Kidney epithelial cell (primary cell): ENCODE measurements at regions not wholly inside any gene's neighbourhood (a gene's known extent, or its start where the extent isn't known, plus 50 kb on each side); places are given as distances from the start of the nearest gene placed in this dataset.

Experiments used
- DNase-seq: peaks from one replicate; pipeline ENCODE4 v3.0.0-alpha.2; 2010; ENCODE audit warnings: low read depth
- H3K27me3 ChIP-seq: 2 replicates; pipeline ENCODE4 v1.6.0; 2011; ENCODE audit warnings: low read length; ENCODE audit not compliant: control insufficient read depth, insufficient read depth
- H3K36me3 ChIP-seq: 2 replicates; pipeline ENCODE4 v1.5.1; 2011; ENCODE audit warnings: low read length; ENCODE audit not compliant: control insufficient read depth, insufficient read depth
- H3K4me3 ChIP-seq: 2 replicates; pipeline ENCODE4 v1.5.1; 2011; ENCODE audit warnings: low read depth, mild to moderate bottlenecking, control low read depth, low read length
- CTCF ChIP-seq: IDR thresholded peaks from 2 replicates; pipeline ENCODE4 v1.5.1; 2011; ENCODE audit warnings: mild to moderate bottlenecking, moderate library complexity, low read length, control low read depth, inconsistent platforms; ENCODE audit not compliant: insufficient read depth, poor library complexity, severe bottlenecking

GRCh38 chr2:19505199-19506136, 147.0 kb upstream of the OSR1 start:
- Histone ChIP-seq H3K36me3 (no peaks in the 10 kb centered on the region), H3K4me3 (no peak overlapping the region), H3K27me3 (no peaks in the 10 kb centered on the region)
- no peak for DNase-seq
- TF ChIP-seq CTCF, result no peak

- H3K4me3 ChIP-seq, result no peak overlapping the region
Measured at GRCh38 chr2:19504400-19505198, 146.2 kb upstream of the OSR1 start.

DNA sequence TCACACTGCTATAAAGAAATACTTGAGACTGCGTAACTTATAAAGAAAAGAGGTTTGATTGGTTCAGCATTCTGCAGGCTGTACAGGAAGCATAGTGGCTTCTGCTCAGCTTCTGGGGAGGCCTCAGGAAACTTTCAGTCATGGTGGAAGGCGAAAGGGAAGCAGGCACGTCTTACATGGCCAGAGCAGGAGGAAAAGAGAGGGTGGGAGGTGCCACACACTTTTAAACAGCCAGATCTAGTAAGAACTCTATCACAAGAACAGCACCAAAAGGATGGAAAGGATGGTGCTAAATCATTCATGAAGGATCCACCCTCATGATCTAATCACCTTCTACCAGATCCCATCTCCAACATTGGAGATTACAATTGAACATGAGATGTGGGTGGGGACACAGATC, 145.5 kb upstream of the OSR1 start:
- H3K36me3 ChIP-seq, result no peaks in the 10 kb centered on the region
- no peaks in the 10 kb centered on the region for H3K27me3 ChIP-seq
- no peak for TF ChIP-seq CTCF
- DNase-seq, result no peak
- no peak overlapping the region for H3K4me3 ChIP-seq

More at GRCh38 chr2:19504400-19505198, 146.2 kb upstream of the OSR1 start:
- no peaks in the 10 kb centered on the region for H3K36me3 ChIP-seq
- no peaks in the 10 kb centered on the region for H3K27me3 ChIP-seq
- peak; percentile 7 for DNase-seq
- no peak for TF ChIP-seq CTCF

GRCh38 chr2:19503406-19503805, 145.0 kb upstream of the OSR1 start:
- no peaks in the 10 kb centered on the region for H3K36me3 ChIP-seq

GRCh38 chr2:19500126-19500525, 141.7 kb upstream of the OSR1 start:
- DNase-seq, result no peak
- no peaks in the 10 kb centered on the region for H3K36me3 ChIP-seq
- no peaks in the 10 kb centered on the region for H3K27me3 ChIP-seq
- TF ChIP-seq CTCF, result no peak
- H3K4me3 ChIP-seq, result no peak overlapping the region

More at GRCh38 chr2:19503406-19503805, 145.0 kb upstream of the OSR1 start:
- no peak overlapping the region for H3K4me3 ChIP-seq
- no peak for TF ChIP-seq CTCF
- no peak for DNase-seq
- no peaks in the 10 kb centered on the region for H3K27me3 ChIP-seq
